ENCODE measurements at regions not wholly inside any gene's neighbourhood (a gene's known extent, or its start where the extent isn't known, plus 50 kb on each side); places are given as distances from the start of the nearest gene placed in this dataset.

GRCh38 chr4:178293601-178294000 lies 851.4 kb upstream of the AGA start:
- Histone ChIP-seq H4K20me1 (ENCODE audit: control insufficient read depth, insufficient read depth) (no peaks in the 10 kb centered on the region), H3K79me2 (ENCODE audit: control insufficient read depth, insufficient read depth, low read length) (no peaks in the 10 kb centered on the region), H3K4me1 (ENCODE audit: control insufficient read depth, insufficient read depth, low read length) (no peaks in the 10 kb centered on the region), H3K27me3 (replicated peaks in 1 of 2; ENCODE audit: control insufficient read depth in 2 of 2, insufficient read depth in 2 of 2, low read length in 1 of 2) (no peaks in the 10 kb centered on the region), H3K27ac (ENCODE audit: control insufficient read depth, insufficient read depth) (no peak overlapping the region), H3K36me3 (ENCODE audit: control insufficient read depth in 2 of 2, insufficient read depth in 2 of 2, low read length in 1 of 2) (no peaks in the 10 kb centered on the region), H3K4me2 (ENCODE audit: control insufficient read depth, insufficient read depth) (no peak overlapping the region), H2AFZ (ENCODE audit: control insufficient read depth, low read depth, low read length) (no peak overlapping the region), H3K4me3 (no peak overlapping the region), H3K9ac (ENCODE audit: control insufficient read depth, insufficient read depth, low read length) (no peak overlapping the region), H3K9me3 (replicated peaks; ENCODE audit: control insufficient read depth, insufficient read depth, low read length) (no peaks in the 10 kb centered on the region)
- in situ Hi-C loops (cut with MboI) (no loop called here), intact Hi-C loops (cut with micrococcal nuclease; ENCODE audit: unreplicated experiment) (no loop called here)
- no TSS peak for BruUV-seq (replicated peaks)
- no peak for DNase-seq (ENCODE audit: low read depth, low spot score)
- 35% methylated on average over 6 of the region's 6 CpGs for WGBS (ENCODE audit: insufficient coverage, insufficient replicate concordance, low lambda C conversion rate, missing lambda C conversion rate)
- RAD21 ChIA-PET (ENCODE audit: unreplicated experiment): no interaction called here
- FAIRE-seq: no peak
- SMC1A ChIA-PET (ENCODE audit: uncharacterized antibody, unreplicated experiment): no interaction called here
- no peak for ATAC-seq
- CTCF ChIA-PET: no interaction called here
- POLR2A ChIA-PET: no interaction called here
- TF ChIP-seq BHLHE40 (IDR thresholded peaks at IDR 0.05; ENCODE audit: borderline replicate concordance in 1 of 2, low read depth in 2 of 2, low read length in 1 of 2) (no peak), ZSCAN29 (IDR thresholded peaks at IDR 0.05) (no peak), USF2 (IDR thresholded peaks at IDR 0.05; ENCODE audit: borderline replicate concordance, low read depth, low read length) (no peak), CHD2 (IDR thresholded peaks at IDR 0.05; ENCODE audit: borderline replicate concordance, low read depth, low read length) (no peak), POLR2A (IDR thresholded peaks at IDR 0.05; ENCODE audit: low read depth, low read length) (no peak), SIX5 (IDR thresholded peaks at IDR 0.05; ENCODE audit: low read depth, low read length, severe bottlenecking) (no peak), SPI1 (IDR thresholded peaks at IDR 0.05; ENCODE audit: borderline replicate concordance, insufficient read depth, low read depth, low read length) (no peak)

GRCh38 chr4:178296669-178297068 lies 854.4 kb upstream of the AGA start:
- Histone ChIP-seq H3K4me3 (no peak overlapping the region), H4K20me1 (ENCODE audit: control insufficient read depth, insufficient read depth) (no peaks in the 10 kb centered on the region), H3K4me1 (ENCODE audit: control insufficient read depth, insufficient read depth, low read length) (no peaks in the 10 kb centered on the region), H3K9ac (ENCODE audit: control insufficient read depth, insufficient read depth, low read length) (no peak overlapping the region), H3K79me2 (ENCODE audit: control insufficient read depth, insufficient read depth, low read length) (no peaks in the 10 kb centered on the region), H2AFZ (ENCODE audit: control insufficient read depth, low read depth, low read length) (no peak overlapping the region), H3K4me2 (ENCODE audit: control insufficient read depth, insufficient read depth) (no peak overlapping the region), H3K27me3 (replicated peaks in 1 of 2; ENCODE audit: control insufficient read depth in 2 of 2, insufficient read depth in 2 of 2, low read length in 1 of 2) (no peaks in the 10 kb centered on the region), H3K9me3 (replicated peaks; ENCODE audit: control insufficient read depth, insufficient read depth, low read length) (no peaks in the 10 kb centered on the region), H3K36me3 (ENCODE audit: control insufficient read depth in 2 of 2, insufficient read depth in 2 of 2, low read length in 1 of 2) (no peaks in the 10 kb centered on the region), H3K27ac (ENCODE audit: control insufficient read depth, insufficient read depth) (no peak overlapping the region)
- ChIA-PET SMC1A (ENCODE audit: uncharacterized antibody, unreplicated experiment) (no interaction called here), POLR2A (no interaction called here), RAD21 (ENCODE audit: unreplicated experiment) (no interaction called here), CTCF (no interaction called here)
- DNase-seq (ENCODE audit: low read depth, low spot score) (no peak), ATAC-seq (peak; percentile 22; the same call in 2 of the 3 replicates), FAIRE-seq (no peak)
- TF ChIP-seq POLR2A (IDR thresholded peaks at IDR 0.05; ENCODE audit: low read depth, low read length) (no peak), SUPT20H (IDR thresholded peaks at IDR 0.05; ENCODE audit: borderline replicate concordance, control insufficient read depth, low read depth, low read length) (no peak), CBFB (IDR thresholded peaks at IDR 0.05; ENCODE audit: low read depth) (no peak)
- BruUV-seq (replicated peaks): no TSS peak
- 0% methylated on average over 1 of the region's 1 CpG for WGBS (ENCODE audit: insufficient coverage, insufficient replicate concordance, low lambda C conversion rate, missing lambda C conversion rate)
- in situ Hi-C loops (cut with MboI): no loop called here
- intact Hi-C loops (cut with micrococcal nuclease; ENCODE audit: unreplicated experiment): no loop called here

All from GM12878 (cell line).